RWPE1 (cell line): ENCODE measurements at regions not wholly inside any gene's neighbourhood (a gene's known extent, or its start where the extent isn't known, plus 50 kb on each side); places are given as distances from the start of the nearest gene placed in this dataset.

ENCODE experiments used
- CTCF ChIA-PET: fragments of 350-600 bp; sonication (Branson Sonifier 250); formaldehyde crosslinking; extraction: SDS; loops from one replicate; lab custom pipeline; 2021; lab: Yijun Ruan, JAX
- POLR2A ChIA-PET: fragments of 400-600 bp; formaldehyde crosslinking; extraction: SDS; loops from one replicate; lab custom pipeline; 2020; ENCODE audit warnings: antibody characterized with exemption; ENCODE audit not compliant: low non-redundant PET; lab: Yijun Ruan, JAX
- DNase-seq: peaks from one replicate; pipeline ENCODE4 v3.0.0; 2012; ENCODE audit warnings: low spot score
- H3K27ac ChIP-seq: fragments of 450-650 bp; 2 replicates; pipeline ENCODE4 v1.5.1; 2017
- TF ChIP-seq, protein P1 (sequence below): fragments of 450-650 bp; conservative IDR thresholded peaks from 2 replicates; pipeline ENCODE4 v1.5.1; 2017; ENCODE audit warnings: low read depth, mild to moderate bottlenecking

DNA sequence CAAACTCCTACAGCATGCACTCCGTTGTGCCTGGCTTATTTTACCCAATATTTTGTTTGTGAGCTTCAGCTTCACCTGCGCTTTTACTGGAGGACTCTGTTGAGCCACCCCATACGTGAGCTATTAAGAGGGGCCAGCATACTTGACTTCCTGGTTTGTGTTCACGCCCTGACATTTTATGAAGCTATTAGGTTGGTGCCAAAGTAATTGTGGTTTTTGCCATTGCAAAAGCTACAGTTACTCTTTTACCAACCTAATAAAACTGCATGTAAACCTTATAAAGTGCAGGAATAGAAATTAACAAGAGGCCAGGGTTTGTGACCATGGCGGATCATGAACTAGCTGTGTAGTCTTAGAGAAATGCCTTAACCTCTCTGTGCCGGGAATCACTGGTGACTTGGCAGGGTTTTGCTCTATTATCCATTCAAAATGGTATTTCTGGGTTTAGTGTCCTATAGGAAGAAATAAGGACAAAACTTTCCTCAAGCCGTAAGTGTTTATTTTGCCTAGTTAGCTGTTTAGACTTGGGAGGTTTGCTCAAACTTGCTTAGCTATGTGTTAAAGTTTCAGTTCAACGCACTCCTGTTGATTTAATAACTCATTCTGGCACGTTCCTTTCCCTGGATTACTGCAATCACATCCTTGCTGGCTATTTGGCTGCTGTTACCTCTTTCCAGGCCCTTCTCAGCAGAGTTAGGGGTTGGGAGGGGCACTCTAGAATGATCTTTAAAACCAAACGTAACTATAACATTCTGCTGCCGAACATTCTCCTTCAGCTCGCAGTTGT is 1027.6 kb downstream of the BCL11B start:
- ChIA-PET CTCF (no interaction called here), POLR2A (no interaction called here)
- peak overlapping the region; percentile 42; the same call in 1 of the 2 replicates for H3K27ac ChIP-seq
- TF ChIP-seq, protein P1, sequence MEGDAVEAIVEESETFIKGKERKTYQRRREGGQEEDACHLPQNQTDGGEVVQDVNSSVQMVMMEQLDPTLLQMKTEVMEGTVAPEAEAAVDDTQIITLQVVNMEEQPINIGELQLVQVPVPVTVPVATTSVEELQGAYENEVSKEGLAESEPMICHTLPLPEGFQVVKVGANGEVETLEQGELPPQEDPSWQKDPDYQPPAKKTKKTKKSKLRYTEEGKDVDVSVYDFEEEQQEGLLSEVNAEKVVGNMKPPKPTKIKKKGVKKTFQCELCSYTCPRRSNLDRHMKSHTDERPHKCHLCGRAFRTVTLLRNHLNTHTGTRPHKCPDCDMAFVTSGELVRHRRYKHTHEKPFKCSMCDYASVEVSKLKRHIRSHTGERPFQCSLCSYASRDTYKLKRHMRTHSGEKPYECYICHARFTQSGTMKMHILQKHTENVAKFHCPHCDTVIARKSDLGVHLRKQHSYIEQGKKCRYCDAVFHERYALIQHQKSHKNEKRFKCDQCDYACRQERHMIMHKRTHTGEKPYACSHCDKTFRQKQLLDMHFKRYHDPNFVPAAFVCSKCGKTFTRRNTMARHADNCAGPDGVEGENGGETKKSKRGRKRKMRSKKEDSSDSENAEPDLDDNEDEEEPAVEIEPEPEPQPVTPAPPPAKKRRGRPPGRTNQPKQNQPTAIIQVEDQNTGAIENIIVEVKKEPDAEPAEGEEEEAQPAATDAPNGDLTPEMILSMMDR = no peak
- DNase-seq = no peak

DNA sequence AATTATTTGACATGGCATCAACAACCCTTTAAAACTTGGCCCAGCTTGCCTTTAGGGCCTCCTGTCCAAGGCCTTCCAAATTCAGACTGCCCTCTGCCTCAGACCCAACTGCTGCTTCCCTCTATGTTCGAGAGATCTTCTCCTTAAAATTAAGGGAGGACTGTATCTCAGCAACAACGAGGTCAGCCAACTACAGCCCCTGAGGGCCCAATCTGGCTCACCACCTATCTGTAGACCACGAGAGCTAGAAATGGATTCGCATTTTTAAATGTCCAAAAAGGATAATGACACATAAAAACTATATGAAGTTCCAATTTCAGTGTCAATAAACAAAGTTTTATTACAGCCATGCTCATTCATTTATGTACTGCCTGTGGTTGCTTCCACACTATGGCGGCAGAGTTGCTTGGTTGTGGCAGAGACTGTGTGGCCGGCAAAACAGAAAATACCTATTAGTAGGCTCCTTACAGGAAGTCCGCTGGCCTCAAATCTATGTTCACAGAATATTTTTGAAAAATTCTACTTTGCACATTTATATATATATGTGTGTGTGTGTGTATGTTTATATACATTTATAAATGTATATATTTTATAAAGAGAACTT is 1026.9 kb downstream of the BCL11B start:
- no peak for DNase-seq
- H3K27ac ChIP-seq = peak overlapping the region; percentile 42; the same call in 1 of the 2 replicates
- ChIA-PET POLR2A (no interaction called here), CTCF (no interaction called here)
- TF ChIP-seq, protein P1 = no peak

DNA sequence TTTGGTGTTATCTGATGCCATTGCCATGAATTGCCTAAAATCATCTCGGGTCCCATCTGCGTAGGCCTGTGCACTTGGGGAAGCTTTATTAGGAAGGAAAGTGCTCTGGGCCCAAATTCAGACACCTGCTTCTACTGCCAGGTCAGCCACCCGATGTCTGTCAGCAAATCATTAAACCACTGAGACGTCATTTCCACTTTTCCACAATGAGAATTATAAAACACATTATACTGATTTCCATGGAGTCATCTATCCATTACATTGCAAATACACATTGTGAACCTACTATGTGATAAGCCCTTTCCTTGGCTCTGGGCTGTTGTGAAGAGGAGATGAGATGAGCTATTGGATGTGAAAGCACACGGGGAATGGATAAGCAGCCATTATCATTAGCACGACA is 1022.9 kb downstream of the BCL11B start:
- POLR2A ChIA-PET = no interaction called here
- no peak overlapping the region for H3K27ac ChIP-seq
- CTCF ChIA-PET = interaction anchor here (0.6 kb wide), 1 partner anchor 130 kb away, joined by 3 read pairs; no protein-coding TSS in a partner anchor
- no peak for DNase-seq
- TF ChIP-seq, protein P1 = no peak

DNA sequence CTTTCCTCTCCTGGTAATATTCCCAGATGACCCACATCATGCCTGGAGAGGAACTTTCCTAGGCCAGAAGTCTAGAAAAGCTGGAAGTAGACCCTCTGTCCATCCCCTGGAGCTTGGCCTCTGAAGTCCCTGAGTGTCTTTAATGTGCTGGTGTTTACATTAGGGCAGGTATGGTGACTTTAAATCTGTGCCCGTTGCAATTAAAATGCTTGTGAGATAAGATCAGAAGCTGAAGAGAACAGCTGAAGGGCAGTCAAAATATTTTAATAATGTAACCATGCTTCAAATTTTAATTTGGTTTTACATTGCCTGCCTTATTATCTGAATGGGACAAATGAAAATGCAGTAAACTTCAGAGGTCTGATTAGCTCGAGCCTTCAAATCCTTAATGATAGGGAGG is 1022.5 kb downstream of the BCL11B start:
- TF ChIP-seq, protein P1 = no peak
- no peak overlapping the region for H3K27ac ChIP-seq
- CTCF ChIA-PET = interaction anchor here (0.6 kb wide), 1 partner anchor 131 kb away, joined by 3 read pairs; no protein-coding TSS in a partner anchor
- DNase-seq = no peak
- POLR2A ChIA-PET = no interaction called here

DNA sequence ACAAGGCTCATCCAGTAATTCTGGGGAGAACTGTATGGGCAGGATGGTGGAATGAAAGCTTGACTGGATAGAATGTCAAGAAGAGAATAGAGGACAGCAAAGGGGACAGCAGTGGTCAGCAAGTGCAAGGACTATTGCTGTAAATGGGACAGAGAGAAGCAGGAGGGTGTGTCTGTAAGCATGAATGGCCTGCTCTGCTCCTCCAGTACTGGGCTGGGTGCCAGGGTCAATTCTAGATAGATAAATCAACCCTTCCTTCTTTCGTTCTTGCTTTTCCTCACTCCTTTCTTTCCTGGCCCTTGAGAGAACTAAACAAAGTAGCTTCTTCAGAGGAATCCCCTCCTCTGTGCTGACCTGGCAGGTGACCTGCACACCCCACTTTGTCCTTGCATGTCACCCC is 1019.2 kb downstream of the BCL11B start:
- POLR2A ChIA-PET = no interaction called here
- TF ChIP-seq, protein P1 = no peak
- no peak for DNase-seq
- no peak overlapping the region for H3K27ac ChIP-seq
- CTCF ChIA-PET = no interaction called here

DNA sequence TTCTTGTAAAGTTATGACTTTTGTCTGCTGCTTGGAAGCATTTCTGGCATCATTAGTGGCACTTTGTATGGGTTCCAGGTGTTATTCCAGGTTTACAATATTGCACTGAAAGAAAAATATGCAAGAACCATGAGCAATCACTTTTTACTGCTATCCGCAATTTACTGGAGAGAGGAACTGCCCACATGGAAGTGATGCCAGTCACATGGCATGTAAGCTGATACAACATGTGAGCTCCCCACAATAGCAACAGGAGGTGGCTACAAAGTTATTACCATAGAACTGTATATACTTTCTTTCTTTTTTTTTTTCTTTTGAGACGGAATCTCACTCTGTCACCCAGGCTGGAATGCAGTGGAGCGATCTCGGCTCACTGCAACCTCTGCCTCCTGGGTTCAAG is 1012.1 kb downstream of the BCL11B start:
- ChIA-PET CTCF (interaction anchor here (0.6 kb wide), 1 partner anchor 1240 kb away, joined by 3 read pairs; no protein-coding TSS in a partner anchor), POLR2A (no interaction called here)
- peak overlapping the region; percentile 49 for H3K27ac ChIP-seq
- TF ChIP-seq, protein P1 = no peak
- no peak for DNase-seq
